K562 (cell line): ENCODE measurements at regions not wholly inside any gene's neighbourhood (a gene's known extent, or its start where the extent isn't known, plus 50 kb on each side); places are given as distances from the start of the nearest gene placed in this dataset.

Experiments used
- ATAC-seq: fragments of 200-7000 bp; cut with Tn5 transposase; 3 replicates; pipeline ENCODE4 v1.9.1; 2020; ENCODE audit warnings: moderate library complexity
- BruUV-seq: library from RNA; stranded (reverse); fragments of 400-500 nt; replicated peaks from 2 replicates; lab custom pipeline; 2021; lab: Mats Ljungman, UMichigan
- CTCF ChIA-PET: fragments of 300-600 bp; formaldehyde crosslinking; extraction: SDS; loops from one replicate; lab custom pipeline; 2021; ENCODE audit warnings: low intra/inter-chr PET ratio; lab: Yijun Ruan, JAX
- POLR2A ChIA-PET: fragments of 300-600, 350-650 bp; sonication (Branson Sonifier 250); formaldehyde crosslinking; extraction: SDS; loops from one replicate; lab custom pipeline; 2021; ENCODE audit warnings: antibody characterized with exemption, inconsistent platforms; lab: Yijun Ruan, JAX
- DNase-seq, 4 experiments: peaks; one replicate each; pipeline versions ENCODE4 v3.0.0 to v3.0.0-alpha.2; 2011 to 2018; ENCODE audit warnings: low spot score in 3 of 4, mixed read lengths in 3 of 4; ENCODE audit errors: extremely low read depth in 1 of 4
- FAIRE-seq: peaks from 2 replicates; lab custom pipeline; 2011; peaks lifted over from hg19 to GRCh38; lab: Jason Lieb, UNC
- H2AFZ ChIP-seq: 2 replicates; pipeline ENCODE4 v1.6.0; 2011; ENCODE audit warnings: low read depth, low read length, control low read depth, inconsistent platforms
- H3K27ac ChIP-seq: fragments of 200-600 bp; 3 replicates; pipeline ENCODE4 v1.8.0; 2011; ENCODE audit warnings: low read depth, mild to moderate bottlenecking, control low read depth, inconsistent platforms, low read length, moderate library complexity, mixed read lengths; ENCODE audit errors: extremely low read depth
- H3K27me3 ChIP-seq, 2 experiments: fragments of 300-600 bp in 1 of 2; 2 replicates in 1 of 2; 3 replicates in 1 of 2; pipeline versions ENCODE4 v1.6.0 to v1.8.0; 2011; ENCODE audit warnings: inconsistent platforms in 2 of 2, low read length in 2 of 2, mild to moderate bottlenecking in 1 of 2, mixed read lengths in 1 of 2, moderate library complexity in 1 of 2; ENCODE audit not compliant: control insufficient read depth in 2 of 2, insufficient read depth in 2 of 2
- H3K36me3 ChIP-seq: fragments of 300-600 bp; 3 replicates; pipeline ENCODE4 v1.8.0; 2011; ENCODE audit warnings: mild to moderate bottlenecking, low read length, inconsistent platforms; ENCODE audit not compliant: control insufficient read depth, insufficient read depth
- H3K4me1 ChIP-seq, 2 experiments: fragments of 200-600 bp in 1 of 2; replicated peaks in 1 of 2; 2 replicates in 1 of 2; 3 replicates in 1 of 2; pipeline versions ENCODE4 v1.5.1 to v1.8.0; 2011; ENCODE audit warnings: inconsistent platforms in 2 of 2, low read length in 2 of 2, mild to moderate bottlenecking in 1 of 2, mixed read lengths in 1 of 2, moderate library complexity in 1 of 2; ENCODE audit not compliant: control insufficient read depth in 2 of 2, insufficient read depth in 2 of 2
- H3K4me2 ChIP-seq: 2 replicates; pipeline ENCODE4 v1.6.1; 2011; ENCODE audit warnings: low read length, control low read depth, inconsistent platforms, mixed read lengths; ENCODE audit not compliant: insufficient read depth
- H3K4me3 ChIP-seq: fragments of 200-600 bp; sonication (generic), shearing (Covaris generic); 2 replicates; pipeline ENCODE4 v1.5.1; 2016; ENCODE audit warnings: control low read depth, inconsistent platforms
- H3K79me2 ChIP-seq: fragments of 200-600 bp; 3 replicates; pipeline ENCODE4 v1.8.0; 2011; ENCODE audit warnings: low read length, inconsistent platforms; ENCODE audit not compliant: control insufficient read depth, insufficient read depth
- H3K9ac ChIP-seq, 2 experiments: 2 replicates each; pipeline versions ENCODE4 v1.6.0 to v1.6.1; 2011; ENCODE audit warnings: low read depth in 2 of 2, low read length in 2 of 2, control low read depth in 1 of 2, inconsistent platforms in 1 of 2, mild to moderate bottlenecking in 1 of 2, mixed read lengths in 1 of 2; ENCODE audit not compliant: insufficient read depth in 1 of 2
- H3K9me1 ChIP-seq: one replicate; pipeline ENCODE4 v1.6.0; 2011; ENCODE audit warnings: inconsistent platforms, mild to moderate bottlenecking, low read length, moderate library complexity; ENCODE audit not compliant: control insufficient read depth, insufficient read depth
- H3K9me3 ChIP-seq: replicated peaks from 2 replicates; pipeline ENCODE4 v1.5.1; 2011; ENCODE audit warnings: low read depth, low read length, inconsistent platforms; ENCODE audit not compliant: control insufficient read depth, insufficient read depth
- H4K20me1 ChIP-seq: replicated peaks from 2 replicates; pipeline ENCODE4 v1.6.1; 2011; ENCODE audit warnings: low read length, inconsistent platforms, mixed read lengths; ENCODE audit not compliant: control insufficient read depth, insufficient read depth
- ATF7 ChIP-seq: fragments of 450-650 bp; IDR thresholded peaks from 2 replicates; pipeline ENCODE4 v1.7.1; 2014; ENCODE audit warnings: mild to moderate bottlenecking, moderate library complexity
- BDP1 ChIP-seq: IDR thresholded peaks from 3 replicates; pipeline ENCODE4 v1.6.1; 2011; ENCODE audit not compliant: insufficient read length, insufficient read depth
- CTCFL ChIP-seq: IDR thresholded peaks from 2 replicates; pipeline ENCODE4 v1.6.1; 2011; ENCODE audit warnings: borderline replicate concordance, low read depth, mild to moderate bottlenecking, moderate library complexity, low read length; ENCODE audit not compliant: insufficient read depth, poor library complexity, severe bottlenecking
- DNMT1 ChIP-seq: fragments of 450-650 bp; IDR thresholded peaks from 2 replicates; pipeline ENCODE4 v1.6.1; 2016; ENCODE audit warnings: antibody characterized with exemption, mild to moderate bottlenecking
- HDAC6 ChIP-seq: IDR thresholded peaks from 2 replicates; pipeline ENCODE4 v1.6.1; 2012; ENCODE audit warnings: low read depth, mild to moderate bottlenecking, control low read depth, inconsistent platforms, low read length, moderate library complexity
- MTA2 ChIP-seq: fragments of 450-650 bp; IDR thresholded peaks from 2 replicates; pipeline ENCODE4 v1.6.1; 2016; ENCODE audit warnings: low read depth
- MTF1 ChIP-seq: fragments of 250-450 bp; sonication (Bioruptor Pico); IDR thresholded peaks from 2 replicates; pipeline ENCODE4 v1.9.0; 2021; ENCODE audit warnings: moderate library complexity, mild to moderate bottlenecking, inconsistent platforms, borderline replicate concordance
- NCOA1 ChIP-seq: fragments of 450-650 bp; IDR thresholded peaks from 2 replicates; pipeline ENCODE4 v1.6.1; 2016; ENCODE audit warnings: low read depth
- PHB ChIP-seq: fragments of 250-450 bp; sonication (Bioruptor Pico); IDR thresholded peaks from 2 replicates; pipeline ENCODE4 v1.5.0; 2021
- RBM15 ChIP-seq: fragments of 200-400 bp; formaldehyde crosslinking; IDR thresholded peaks from 2 replicates; pipeline ENCODE4 v1.6.1; 2018; ENCODE audit warnings: mild to moderate bottlenecking, low read length, moderate library complexity; ENCODE audit not compliant: insufficient read depth
- RNF2 ChIP-seq: sonication (generic); IDR thresholded peaks from 2 replicates; pipeline ENCODE4 v1.6.1; 2016
- RREB1 ChIP-seq: fragments of 250-450 bp; sonication (Bioruptor Pico); IDR thresholded peaks from 2 replicates; pipeline ENCODE4 v1.4.0; 2020
- TAF9B ChIP-seq: fragments of 450-650 bp; IDR thresholded peaks from 2 replicates; pipeline ENCODE4 v1.6.1; 2018; ENCODE audit warnings: mild to moderate bottlenecking; ENCODE audit not compliant: partially characterized antibody
- U2AF2 ChIP-seq: fragments of 200-400 bp; formaldehyde crosslinking; optimal IDR thresholded peaks from 2 replicates; pipeline ENCODE3; 2017; ENCODE audit warnings: low read depth, mild to moderate bottlenecking, low read length
- ZZZ3 ChIP-seq: fragments of 450-650 bp; IDR thresholded peaks from 2 replicates; pipeline ENCODE4 v1.6.1; 2016; ENCODE audit warnings: antibody characterized with exemption, mild to moderate bottlenecking, moderate library complexity
- WGBS: fragments of 100-300 bp; shearing (Covaris generic); methylation state at CpG from one replicate; pipeline ENCODE4 v1.1.6; 2016; ENCODE audit warnings: low coverage, mixed read lengths; ENCODE audit not compliant: insufficient coverage; ENCODE audit errors: missing lambda C conversion rate; 5-methylcytosine and 5-hydroxymethylcytosine counted together
- in situ Hi-C: fragments of 300-500 bp; cut with MboI; formaldehyde crosslinking; loops from 4 replicates; pipeline ENCODE4 v1.15.0; 2018; ENCODE audit warnings: inconsistent platforms, mixed read lengths
- intact Hi-C: fragments of 100-400 bp; cut with micrococcal nuclease; formaldehyde crosslinking; loops from 2 replicates; pipeline ENCODE4 v1.14.2; 2022

GRCh38 chr13:33577007-33577406, 240.9 kb upstream of the RFC3 start:
- H3K36me3 ChIP-seq: no peaks in the 10 kb centered on the region
- no peaks in the 10 kb centered on the region for H3K79me2 ChIP-seq
- intact Hi-C loops: no loop called here
- H3K27ac ChIP-seq: no peak overlapping the region
- H3K4me1 ChIP-seq: no peaks in the 10 kb centered on the region
- H4K20me1 ChIP-seq: no peaks in the 10 kb centered on the region
- H3K27me3 ChIP-seq: no peaks in the 10 kb centered on the region
- TF ChIP-seq HDAC6 (no peak), DNMT1 (no peak), ATF7 (no peak), RREB1 (CRISPR knock-in tag) (no peak), U2AF2 (no peak), RNF2 (no peak), BDP1 (no peak), RBM15 (no peak), MTF1 (CRISPR knock-in tag) (no peak), CTCFL (no peak), PHB (CRISPR knock-in tag) (no peak), NCOA1 (no peak), MTA2 (no peak), TAF9B (no peak), ZZZ3 (no peak)
- TF ChIP-seq, all 486 proteins: peak for 0
- Histone ChIP-seq H3K9me1 (no peaks in the 10 kb centered on the region), H3K9ac (no peak overlapping the region), H3K4me3 (no peak overlapping the region), H3K4me2 (no peak overlapping the region), H3K9me3 (no peaks in the 10 kb centered on the region), H2AFZ (no peak overlapping the region)
- ChIA-PET CTCF (no interaction called here), POLR2A (no interaction called here)
- in situ Hi-C loops: no loop called here
- no peak for FAIRE-seq
- DNase-seq: no peak
- WGBS: 0% methylated on average over 2 of the region's 2 CpGs
- no TSS peak for BruUV-seq
- no peak for ATAC-seq
